HepG2 (cell line): ENCODE measurements at regions not wholly inside any gene's neighbourhood (a gene's known extent, or its start where the extent isn't known, plus 50 kb on each side); places are given as distances from the start of the nearest gene placed in this dataset.

Experiments
- ZFP37 ChIP-seq: sonication (generic); formaldehyde crosslinking; IDR thresholded peaks from 2 replicates; pipeline ENCODE4 v1.4.0; 2020; ENCODE audit warnings: missing genetic modification reagents, borderline replicate concordance
- ZFP41 ChIP-seq: sonication (generic); formaldehyde crosslinking; IDR thresholded peaks from 2 replicates; pipeline ENCODE4 v1.4.0; 2020; ENCODE audit warnings: mild to moderate bottlenecking, missing genetic modification reagents, borderline replicate concordance
- ZNF724P ChIP-seq: sonication (generic); formaldehyde crosslinking; IDR thresholded peaks from 2 replicates; pipeline ENCODE4 v1.8.0; 2022; ENCODE audit warnings: missing genetic modification reagents, borderline replicate concordance
- TF ChIP-seq, protein P1 (sequence below): sonication (generic); formaldehyde crosslinking; IDR thresholded peaks from 2 replicates; pipeline ENCODE4 v1.4.0; 2020; ENCODE audit warnings: missing genetic modification reagents, borderline replicate concordance
- TF ChIP-seq, protein P2 (sequence below): IDR thresholded peaks from 2 replicates; pipeline ENCODE4 v1.6.1; 2016; ENCODE audit warnings: missing biosample characterization, missing genetic modification reagents, low read depth
- TF ChIP-seq, protein P3 (sequence below): sonication (generic); formaldehyde crosslinking; conservative IDR thresholded peaks from 2 replicates; pipeline ENCODE4 v1.8.0; 2022; ENCODE audit warnings: mild to moderate bottlenecking, moderate library complexity, missing genetic modification reagents
- TF ChIP-seq, protein P4 (sequence below): sonication (generic); IDR thresholded peaks from 2 replicates; pipeline ENCODE4 v1.6.1; 2016; ENCODE audit warnings: low read depth, borderline replicate concordance

DNA sequence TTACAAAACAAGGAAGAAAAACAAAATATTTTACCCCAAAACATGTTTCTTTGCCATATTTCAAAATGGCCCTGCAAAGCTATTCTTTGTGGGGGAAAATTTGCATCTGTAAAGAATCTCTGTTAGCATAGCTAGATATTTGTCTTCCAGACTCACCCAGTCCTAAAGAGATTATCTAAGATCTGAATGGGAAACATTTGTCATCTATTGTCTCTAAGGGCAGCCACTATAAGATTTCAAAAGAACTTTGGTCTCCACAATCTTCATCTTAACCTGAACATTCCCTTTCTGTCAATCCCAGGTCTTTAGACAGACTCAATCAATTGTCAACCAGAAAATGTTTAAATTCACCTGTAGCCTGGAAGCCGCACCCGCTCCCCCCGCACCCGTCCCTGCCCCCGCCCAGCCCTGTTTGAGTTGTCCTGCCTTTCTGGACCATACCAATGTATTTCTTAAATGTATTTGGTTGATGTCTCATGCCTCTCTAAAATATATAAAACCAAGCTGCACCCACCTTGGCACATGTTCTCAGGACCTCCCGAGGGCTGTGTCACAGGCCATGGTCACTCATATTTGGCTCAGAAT is 330.6 kb downstream of the RAB3C start (continued):
- TF ChIP-seq, protein P1, sequence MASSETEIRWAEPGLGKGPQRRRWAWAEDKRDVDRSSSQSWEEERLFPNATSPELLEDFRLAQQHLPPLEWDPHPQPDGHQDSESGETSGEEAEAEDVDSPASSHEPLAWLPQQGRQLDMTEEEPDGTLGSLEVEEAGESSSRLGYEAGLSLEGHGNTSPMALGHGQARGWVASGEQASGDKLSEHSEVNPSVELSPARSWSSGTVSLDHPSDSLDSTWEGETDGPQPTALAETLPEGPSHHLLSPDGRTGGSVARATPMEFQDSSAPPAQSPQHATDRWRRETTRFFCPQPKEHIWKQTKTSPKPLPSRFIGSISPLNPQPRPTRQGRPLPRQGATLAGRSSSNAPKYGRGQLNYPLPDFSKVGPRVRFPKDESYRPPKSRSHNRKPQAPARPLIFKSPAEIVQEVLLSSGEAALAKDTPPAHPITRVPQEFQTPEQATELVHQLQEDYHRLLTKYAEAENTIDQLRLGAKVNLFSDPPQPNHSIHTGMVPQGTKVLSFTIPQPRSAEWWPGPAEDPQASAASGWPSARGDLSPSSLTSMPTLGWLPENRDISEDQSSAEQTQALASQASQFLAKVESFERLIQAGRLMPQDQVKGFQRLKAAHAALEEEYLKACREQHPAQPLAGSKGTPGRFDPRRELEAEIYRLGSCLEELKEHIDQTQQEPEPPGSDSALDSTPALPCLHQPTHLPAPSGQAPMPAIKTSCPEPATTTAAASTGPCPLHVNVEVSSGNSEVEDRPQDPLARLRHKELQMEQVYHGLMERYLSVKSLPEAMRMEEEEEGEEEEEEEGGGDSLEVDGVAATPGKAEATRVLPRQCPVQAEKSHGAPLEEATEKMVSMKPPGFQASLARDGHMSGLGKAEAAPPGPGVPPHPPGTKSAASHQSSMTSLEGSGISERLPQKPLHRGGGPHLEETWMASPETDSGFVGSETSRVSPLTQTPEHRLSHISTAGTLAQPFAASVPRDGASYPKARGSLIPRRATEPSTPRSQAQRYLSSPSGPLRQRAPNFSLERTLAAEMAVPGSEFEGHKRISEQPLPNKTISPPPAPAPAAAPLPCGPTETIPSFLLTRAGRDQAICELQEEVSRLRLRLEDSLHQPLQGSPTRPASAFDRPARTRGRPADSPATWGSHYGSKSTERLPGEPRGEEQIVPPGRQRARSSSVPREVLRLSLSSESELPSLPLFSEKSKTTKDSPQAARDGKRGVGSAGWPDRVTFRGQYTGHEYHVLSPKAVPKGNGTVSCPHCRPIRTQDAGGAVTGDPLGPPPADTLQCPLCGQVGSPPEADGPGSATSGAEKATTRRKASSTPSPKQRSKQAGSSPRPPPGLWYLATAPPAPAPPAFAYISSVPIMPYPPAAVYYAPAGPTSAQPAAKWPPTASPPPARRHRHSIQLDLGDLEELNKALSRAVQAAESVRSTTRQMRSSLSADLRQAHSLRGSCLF: no peak
- TF ChIP-seq ZNF724P (CRISPR knock-in tag): no peak
- TF ChIP-seq ZFP37 (CRISPR knock-in tag): no peak
- TF ChIP-seq ZFP41 (CRISPR knock-in tag): no peak
- TF ChIP-seq, protein P2, sequence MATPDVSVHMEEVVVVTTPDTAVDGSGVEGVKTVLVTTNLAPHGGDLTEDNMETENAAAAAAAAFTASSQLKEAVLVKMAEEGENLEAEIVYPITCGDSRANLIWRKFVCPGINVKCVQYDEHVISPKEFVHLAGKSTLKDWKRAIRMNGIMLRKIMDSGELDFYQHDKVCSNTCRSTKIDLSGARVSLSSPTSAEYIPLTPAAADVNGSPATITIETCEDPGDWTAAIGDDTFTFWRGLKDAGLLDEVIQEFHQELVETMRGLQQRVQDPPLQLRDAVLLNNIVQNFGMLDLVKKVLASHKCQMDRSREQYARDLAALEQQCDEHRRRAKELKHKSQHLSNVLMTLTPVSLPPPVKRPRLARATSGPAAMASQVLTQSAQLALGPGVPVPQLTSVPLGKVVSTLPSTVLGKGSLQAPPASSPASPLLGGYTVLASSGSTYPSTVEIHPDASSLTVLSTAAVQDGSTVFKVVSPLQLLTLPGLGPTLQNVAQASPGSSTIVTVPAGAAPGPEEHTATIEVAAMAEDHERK: no peak
- TF ChIP-seq, protein P3, sequence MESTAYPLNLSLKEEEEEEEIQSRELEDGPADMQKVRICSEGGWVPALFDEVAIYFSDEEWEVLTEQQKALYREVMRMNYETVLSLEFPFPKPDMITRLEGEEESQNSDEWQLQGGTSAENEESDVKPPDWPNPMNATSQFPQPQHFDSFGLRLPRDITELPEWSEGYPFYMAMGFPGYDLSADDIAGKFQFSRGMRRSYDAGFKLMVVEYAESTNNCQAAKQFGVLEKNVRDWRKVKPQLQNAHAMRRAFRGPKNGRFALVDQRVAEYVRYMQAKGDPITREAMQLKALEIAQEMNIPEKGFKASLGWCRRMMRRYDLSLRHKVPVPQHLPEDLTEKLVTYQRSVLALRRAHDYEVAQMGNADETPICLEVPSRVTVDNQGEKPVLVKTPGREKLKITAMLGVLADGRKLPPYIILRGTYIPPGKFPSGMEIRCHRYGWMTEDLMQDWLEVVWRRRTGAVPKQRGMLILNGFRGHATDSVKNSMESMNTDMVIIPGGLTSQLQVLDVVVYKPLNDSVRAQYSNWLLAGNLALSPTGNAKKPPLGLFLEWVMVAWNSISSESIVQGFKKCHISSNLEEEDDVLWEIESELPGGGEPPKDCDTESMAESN (CRISPR knock-in tag): no peak
- TF ChIP-seq, protein P4, sequence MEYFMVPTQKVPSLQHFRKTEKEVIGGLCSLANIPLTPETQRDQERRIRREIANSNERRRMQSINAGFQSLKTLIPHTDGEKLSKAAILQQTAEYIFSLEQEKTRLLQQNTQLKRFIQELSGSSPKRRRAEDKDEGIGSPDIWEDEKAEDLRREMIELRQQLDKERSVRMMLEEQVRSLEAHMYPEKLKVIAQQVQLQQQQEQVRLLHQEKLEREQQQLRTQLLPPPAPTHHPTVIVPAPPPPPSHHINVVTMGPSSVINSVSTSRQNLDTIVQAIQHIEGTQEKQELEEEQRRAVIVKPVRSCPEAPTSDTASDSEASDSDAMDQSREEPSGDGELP: no peak
